Left lobe of liver (tissue), 2 donors: ENCODE measurements at regions not wholly inside any gene's neighbourhood (a gene's known extent, or its start where the extent isn't known, plus 50 kb on each side); places are given as distances from the start of the nearest gene placed in this dataset.
A peak's percentile ranks its signal among the peaks of the same experiment; 100 is the strongest.
"Not testable (repeated sequence)": the region's sequence is repeated elsewhere in the genome, so short reads cannot be mapped to it uniquely, and the experiment has no call there.

ENCODE experiments used
- ATAC-seq: fragments of 200-7000 bp; cut with Tn5 transposase; one replicate; pipeline ENCODE4 v1.9.1; 2020; ENCODE audit warnings: mild to moderate bottlenecking, moderate library complexity
- DNase-seq: peaks from one replicate; pipeline ENCODE4 v3.0.0-alpha.2; 2020; ENCODE audit warnings: low spot score
- donor health status: DM: no; HTN: no; CAD: no; lungs with moderate emphysema.
- donor health status: DM: no; HTN: yes; CAD: no.

- ATAC-seq = no peak
- no peak for DNase-seq
Measured at GRCh38 chr4:105022811-105023667, 123.6 kb upstream of the TET2 start.

GRCh38 chr4:105023668-105024055 lies 123.0 kb upstream of the TET2 start:
- DNase-seq (no peak), ATAC-seq (no peak)

GRCh38 chr4:105025263-105026017 lies 121.2 kb upstream of the TET2 start:
- DNase-seq (no peak), ATAC-seq (no peak)

GRCh38 chr4:105036991-105037390 lies 109.7 kb upstream of the TET2 start:
- ATAC-seq (no peak), DNase-seq (no peak)

GRCh38 chr4:105042451-105042850 lies 104.2 kb upstream of the TET2 start:
- ATAC-seq = no peak

GRCh38 chr4:105050896-105051295 lies 95.8 kb upstream of the TET2 start:
- no peak for DNase-seq
- ATAC-seq = no peak

More at GRCh38 chr4:105042451-105042850, 104.2 kb upstream of the TET2 start:
- DNase-seq = no peak

GRCh38 chr4:105057370-105058105 lies 89.1 kb upstream of the TET2 start:
- ATAC-seq (no peak), DNase-seq (no peak)

GRCh38 chr4:105058177-105058812 lies 88.4 kb upstream of the TET2 start:
- DNase-seq = no peak
- no peak for ATAC-seq

- no peak for ATAC-seq
Measured at GRCh38 chr4:105059337-105059736, 87.3 kb upstream of the TET2 start.

GRCh38 chr4:105060628-105061027 lies 86.0 kb upstream of the TET2 start:
- no peak for DNase-seq
- ATAC-seq = no peak

More at GRCh38 chr4:105059337-105059736, 87.3 kb upstream of the TET2 start:
- DNase-seq = no peak

GRCh38 chr4:105061136-105061696 lies 85.5 kb upstream of the TET2 start:
- ATAC-seq = peak; percentile 47
- no peak for DNase-seq

GRCh38 chr4:105061731-105062130 lies 84.9 kb upstream of the TET2 start:
- DNase-seq = no peak
- no peak for ATAC-seq

GRCh38 chr4:105066401-105066800 lies 80.3 kb upstream of the TET2 start:
- ATAC-seq = no peak
- DNase-seq = no peak

- ATAC-seq (no peak), DNase-seq (no peak)
Measured at GRCh38 chr4:105067431-105067830, 79.2 kb upstream of the TET2 start.

- ATAC-seq (no peak), DNase-seq (no peak)
Measured at GRCh38 chr4:105067946-105068345, 78.7 kb upstream of the TET2 start.

- ATAC-seq (no peak), DNase-seq (no peak)
Measured at GRCh38 chr4:105068516-105068915, 78.2 kb upstream of the TET2 start.

GRCh38 chr4:105072095-105072494 lies 74.6 kb upstream of the TET2 start:
- DNase-seq, ATAC-seq: not testable (repeated sequence)

- DNase-seq = no peak
- ATAC-seq = no peak
Measured at GRCh38 chr4:105074097-105074496, 72.6 kb upstream of the TET2 start.

GRCh38 chr4:105075045-105075444 lies 71.6 kb upstream of the TET2 start:
- DNase-seq (no peak), ATAC-seq (no peak)

GRCh38 chr4:105088110-105088879 lies 58.4 kb upstream of the TET2 start:
- DNase-seq (no peak), ATAC-seq (no peak)
